Thymus (tissue), 11 donors: ENCODE measurements at regions not wholly inside any gene's neighbourhood (a gene's known extent, or its start where the extent isn't known, plus 50 kb on each side); places are given as distances from the start of the nearest gene placed in this dataset.
A peak's percentile ranks its signal among the peaks of the same experiment; 100 is the strongest.

Experiments used
- DNase-seq, 9 donors: peaks; one replicate each; pipeline ENCODE4 v3.0.0-alpha.2; 2013; ENCODE audit warnings: low spot score in 9 of 9, low read depth in 6 of 9, missing footprints in 1 of 9
- H3K27ac ChIP-seq, 2 donors: one replicate each; pipeline ENCODE4 v1.5.1; 2013; ENCODE audit warnings: control low read depth in 1 of 2, low read depth in 1 of 2, low read length in 1 of 2, mild to moderate bottlenecking in 1 of 2, moderate library complexity in 1 of 2
- H3K27me3 ChIP-seq, 2 donors: one replicate each; pipeline ENCODE4 v1.5.1; 2013; ENCODE audit warnings: low read length in 1 of 2; ENCODE audit not compliant: control insufficient read depth in 2 of 2, insufficient read depth in 1 of 2
- H3K36me3 ChIP-seq, 2 donors: one replicate each; pipeline ENCODE4 v1.5.1; 2013; ENCODE audit warnings: low read length in 1 of 2, mild to moderate bottlenecking in 1 of 2, moderate library complexity in 1 of 2; ENCODE audit not compliant: control insufficient read depth in 2 of 2, insufficient read depth in 2 of 2
- H3K4me1 ChIP-seq, 2 donors: one replicate each; pipeline ENCODE4 v1.5.1; 2013; ENCODE audit warnings: low read length in 2 of 2; ENCODE audit not compliant: control insufficient read depth in 2 of 2, insufficient read depth in 2 of 2
- H3K4me3 ChIP-seq, 2 donors: one replicate each; pipeline ENCODE4 v1.5.1; 2013; ENCODE audit warnings: low read length in 2 of 2, control low read depth in 1 of 2, mild to moderate bottlenecking in 1 of 2
- H3K9me3 ChIP-seq, 2 donors: one replicate each; pipeline ENCODE4 v1.5.1; 2013; ENCODE audit warnings: low read length in 1 of 2, mild to moderate bottlenecking in 1 of 2; ENCODE audit not compliant: control insufficient read depth in 2 of 2, insufficient read depth in 1 of 2
- WGBS: extraction: QIAGEN DNeasy Blood & Tissue Kit; methylation state at CpG from one replicate; pipeline ENCODE4 v1.1.7; 2013; 5-methylcytosine and 5-hydroxymethylcytosine counted together
- donor health status: healthy.

GRCh38 chr4:26080870-26081628, 167.0 kb downstream of the SMIM20 start:
- H3K27me3 ChIP-seq = peaks cover 0 to 6% of the 10 kb centered on the region in 2 donors
- H3K4me3 ChIP-seq = no peak overlapping the region
- H3K4me1 ChIP-seq = no peaks in the 10 kb centered on the region
- 79% methylated on average over 14 of the region's 14 CpGs for WGBS
- H3K27ac ChIP-seq = no peak overlapping the region
- no peaks in the 10 kb centered on the region for H3K36me3 ChIP-seq
- H3K9me3 ChIP-seq = peaks cover 0 to 1% of the 10 kb centered on the region in 2 donors
- DNase-seq = no peak

- WGBS = 46% methylated on average over 6 of the region's 6 CpGs
- H3K27me3 ChIP-seq = peaks cover 0 to 6% of the 10 kb centered on the region in 2 donors
- H3K4me3 ChIP-seq = no peak overlapping the region
- no peak overlapping the region for H3K27ac ChIP-seq
- H3K4me1 ChIP-seq = no peaks in the 10 kb centered on the region
- H3K36me3 ChIP-seq = no peaks in the 10 kb centered on the region
- peak in 6 of 9 donors; percentile 9 to 57 (median 27) for DNase-seq
- H3K9me3 ChIP-seq = peaks cover 0 to 1% of the 10 kb centered on the region in 2 donors
These were observed 167.9 kb downstream of the SMIM20 start for GRCh38 chr4:26081795-26082498.

GRCh38 chr4:26082565-26082964, 168.5 kb downstream of the SMIM20 start:
- no peak overlapping the region for H3K27ac ChIP-seq

GRCh38 chr4:26083987-26084386, 170.0 kb downstream of the SMIM20 start:
- 84% methylated on average over 4 of the region's 4 CpGs for WGBS
- Histone ChIP-seq H3K27me3 (peaks cover 0 to 4% of the 10 kb centered on the region in 2 donors), H3K27ac (no peak overlapping the region)

More at GRCh38 chr4:26082565-26082964, 168.5 kb downstream of the SMIM20 start:
- Histone ChIP-seq H3K9me3 (peaks cover 0 to 1% of the 10 kb centered on the region in 2 donors), H3K27me3 (peaks cover 0 to 6% of the 10 kb centered on the region in 2 donors), H3K36me3 (no peaks in the 10 kb centered on the region), H3K4me3 (no peak overlapping the region), H3K4me1 (no peaks in the 10 kb centered on the region)
- 78% methylated on average over 5 of the region's 5 CpGs for WGBS
- no peak for DNase-seq

GRCh38 chr4:26084414-26084813, 170.4 kb downstream of the SMIM20 start:
- H3K4me1 ChIP-seq = no peaks in the 10 kb centered on the region
- 96% methylated on average over 4 of the region's 4 CpGs for WGBS
- peaks cover 0 to 4% of the 10 kb centered on the region in 2 donors for H3K27me3 ChIP-seq
- no peak overlapping the region for H3K4me3 ChIP-seq
- H3K36me3 ChIP-seq = no peaks in the 10 kb centered on the region
- H3K27ac ChIP-seq = no peak overlapping the region
- DNase-seq = no peak
- no peaks in the 10 kb centered on the region for H3K9me3 ChIP-seq

More at GRCh38 chr4:26083987-26084386, 170.0 kb downstream of the SMIM20 start:
- Histone ChIP-seq H3K9me3 (no peaks in the 10 kb centered on the region), H3K4me1 (no peaks in the 10 kb centered on the region), H3K4me3 (no peak overlapping the region), H3K36me3 (no peaks in the 10 kb centered on the region)
- no peak for DNase-seq

GRCh38 chr4:26085551-26085950, 171.5 kb downstream of the SMIM20 start:
- H3K4me1 ChIP-seq = no peaks in the 10 kb centered on the region
- no peak overlapping the region for H3K4me3 ChIP-seq
- 88% methylated on average over 3 of the region's 3 CpGs for WGBS
- H3K27ac ChIP-seq = no peak overlapping the region
- H3K27me3 ChIP-seq = peaks cover 0 to 4% of the 10 kb centered on the region in 2 donors
- no peaks in the 10 kb centered on the region for H3K9me3 ChIP-seq
- no peak for DNase-seq
- no peaks in the 10 kb centered on the region for H3K36me3 ChIP-seq

- Histone ChIP-seq H3K27ac (no peak overlapping the region), H3K4me1 (no peaks in the 10 kb centered on the region), H3K27me3 (no peaks in the 10 kb centered on the region), H3K9me3 (no peaks in the 10 kb centered on the region), H3K4me3 (no peak overlapping the region), H3K36me3 (no peaks in the 10 kb centered on the region)
- DNase-seq = no peak
- WGBS = 95% methylated on average over 10 of the region's 10 CpGs
These were observed 172.8 kb downstream of the SMIM20 start for GRCh38 chr4:26086621-26087441.

GRCh38 chr4:26088433-26088928, 174.5 kb downstream of the SMIM20 start:
- Histone ChIP-seq H3K36me3 (no peaks in the 10 kb centered on the region), H3K4me3 (no peak overlapping the region), H3K27me3 (no peaks in the 10 kb centered on the region), H3K27ac (no peak overlapping the region), H3K9me3 (no peaks in the 10 kb centered on the region), H3K4me1 (no peaks in the 10 kb centered on the region)
- WGBS = 43% methylated on average over 4 of the region's 4 CpGs
- DNase-seq = peak in 1 of 9 donors; percentile 14
